H9 (cell line): ENCODE measurements at regions not wholly inside any gene's neighbourhood (a gene's known extent, or its start where the extent isn't known, plus 50 kb on each side); places are given as distances from the start of the nearest gene placed in this dataset.

ENCODE experiments used
- DNase-seq: peaks from one replicate; pipeline ENCODE4 v3.0.0-alpha.2; 2017
- H2AFZ ChIP-seq: one replicate; pipeline ENCODE4 v1.6.1; 2013; ENCODE audit warnings: mild to moderate bottlenecking, low read length, control low read depth, moderate library complexity
- H2AK5ac ChIP-seq: 2 replicates; pipeline ENCODE4 v1.6.1; 2013; ENCODE audit warnings: low read length, control low read depth, mixed read lengths; ENCODE audit not compliant: insufficient read length
- H2BK120ac ChIP-seq: one replicate; pipeline ENCODE4 v1.6.1; 2013; ENCODE audit warnings: low read depth, mild to moderate bottlenecking, low read length, control low read depth, inconsistent platforms; ENCODE audit not compliant: poor library complexity, severe bottlenecking
- H2BK12ac ChIP-seq: 2 replicates; pipeline ENCODE4 v1.6.1; 2013; ENCODE audit warnings: low read length, control low read depth, mixed read lengths, low read depth; ENCODE audit not compliant: insufficient read length
- H2BK15ac ChIP-seq: 2 replicates; pipeline ENCODE4 v1.6.1; 2013; ENCODE audit warnings: low read depth, low read length, control low read depth
- H2BK20ac ChIP-seq: one replicate; pipeline ENCODE4 v1.6.1; 2013; ENCODE audit warnings: low read depth, mild to moderate bottlenecking, low read length, control low read depth, inconsistent platforms; ENCODE audit not compliant: poor library complexity, severe bottlenecking
- H2BK5ac ChIP-seq: 2 replicates; pipeline ENCODE4 v1.6.1; 2013; ENCODE audit warnings: low read length, control low read depth, mixed read lengths; ENCODE audit not compliant: insufficient read length
- H3K14ac ChIP-seq: 2 replicates; pipeline ENCODE4 v1.6.1; 2013; ENCODE audit warnings: low read length, control low read depth; ENCODE audit not compliant: insufficient read depth
- H3K18ac ChIP-seq: 2 replicates; pipeline ENCODE4 v1.6.1; 2013; ENCODE audit warnings: low read depth, mild to moderate bottlenecking, mixed read lengths, low read length, control low read depth; ENCODE audit not compliant: insufficient read length
- H3K23ac ChIP-seq: 2 replicates; pipeline ENCODE4 v1.6.1; 2013; ENCODE audit warnings: low read length, control low read depth, mixed read lengths, low read depth; ENCODE audit not compliant: insufficient read length
- H3K23me2 ChIP-seq: 2 replicates; pipeline ENCODE4 v1.6.1; 2013; ENCODE audit warnings: low read depth, mild to moderate bottlenecking, mixed read lengths, low read length, control low read depth; ENCODE audit not compliant: insufficient read length, poor library complexity, severe bottlenecking
- H3K27ac ChIP-seq: 2 replicates; pipeline ENCODE4 v1.5.1; 2013; ENCODE audit warnings: low read length, control low read depth, mixed read lengths, low read depth; ENCODE audit not compliant: insufficient read length
- H3K27me3 ChIP-seq: 2 replicates; pipeline ENCODE4 v1.6.1; 2013; ENCODE audit warnings: low read length, control low read depth, inconsistent platforms; ENCODE audit not compliant: insufficient read depth
- H3K4ac ChIP-seq: 2 replicates; pipeline ENCODE4 v1.6.1; 2013; ENCODE audit warnings: low read depth, mild to moderate bottlenecking, control low read depth, inconsistent platforms, low read length, moderate library complexity
- H3K4me1 ChIP-seq: 2 replicates; pipeline ENCODE4 v1.6.1; 2013; ENCODE audit warnings: low read length, control low read depth, inconsistent platforms; ENCODE audit not compliant: insufficient read depth
- H3K4me2 ChIP-seq: 2 replicates; pipeline ENCODE4 v1.6.1; 2013; ENCODE audit warnings: low read length, control low read depth, mixed read lengths; ENCODE audit not compliant: insufficient read length, insufficient read depth
- H3K56ac ChIP-seq: 2 replicates; pipeline ENCODE4 v1.6.1; 2013; ENCODE audit warnings: low read depth, mild to moderate bottlenecking, mixed read lengths, low read length, control low read depth; ENCODE audit not compliant: insufficient read length
- H3K79me1 ChIP-seq: 2 replicates; pipeline ENCODE4 v1.6.1; 2013; ENCODE audit warnings: low read depth, mild to moderate bottlenecking, moderate library complexity, low read length, control low read depth, inconsistent platforms; ENCODE audit not compliant: insufficient read depth, poor library complexity, severe bottlenecking
- H3K79me2 ChIP-seq: 2 replicates; pipeline ENCODE4 v1.6.1; 2013; ENCODE audit warnings: low read length, control low read depth, inconsistent platforms; ENCODE audit not compliant: insufficient read depth
- H3K9ac ChIP-seq: 2 replicates; pipeline ENCODE4 v1.6.1; 2013; ENCODE audit warnings: low read length, control low read depth, mixed read lengths; ENCODE audit not compliant: insufficient read length; ENCODE audit errors: extremely low read depth
- H3K9me3 ChIP-seq: one replicate; pipeline ENCODE4 v1.6.1; 2013; ENCODE audit warnings: low read depth, low read length, inconsistent platforms; ENCODE audit not compliant: control insufficient read depth
- H3T11ph ChIP-seq: one replicate; pipeline ENCODE4 v1.6.1; 2013; ENCODE audit warnings: mild to moderate bottlenecking, low read length, control low read depth, inconsistent platforms
- H4K20me1 ChIP-seq: one replicate; pipeline ENCODE4 v1.6.1; 2013; ENCODE audit not compliant: control insufficient read depth, insufficient read length, insufficient read depth
- H4K5ac ChIP-seq: 2 replicates; pipeline ENCODE4 v1.6.1; 2013; ENCODE audit warnings: low read depth, mild to moderate bottlenecking, mixed read lengths, low read length, control low read depth; ENCODE audit not compliant: insufficient read length
- H4K8ac ChIP-seq: replicated peaks from 2 replicates; pipeline ENCODE4 v1.6.1; 2013; ENCODE audit warnings: low read length, control low read depth, mixed read lengths, low read depth; ENCODE audit not compliant: insufficient read length
- H4K91ac ChIP-seq: 2 replicates; pipeline ENCODE4 v1.6.1; 2013; ENCODE audit warnings: low read depth, mild to moderate bottlenecking, moderate library complexity, mixed read lengths, low read length, control low read depth; ENCODE audit not compliant: insufficient read length
- H3K27ac Mint-ChIP-seq, 3 experiments: 2 replicates in 2 of 3; 3 replicates in 1 of 3; pipeline ENCODE4 v1.8.0; 2020 to 2021; ENCODE audit warnings: mixed read lengths in 3 of 3, mild to moderate bottlenecking in 1 of 3, moderate library complexity in 1 of 3
- H3K27me3 Mint-ChIP-seq: 2 replicates; pipeline ENCODE4 v1.8.0; 2021; ENCODE audit warnings: low read depth, mild to moderate bottlenecking, moderate library complexity, mixed read lengths
- H3K36me3 Mint-ChIP-seq, 3 experiments: 2 replicates in 2 of 3; 3 replicates in 1 of 3; pipeline ENCODE4 v1.8.0; 2020 to 2021; ENCODE audit warnings: low read depth in 3 of 3, mixed read lengths in 3 of 3; ENCODE audit not compliant: insufficient read depth in 1 of 3
- H3K4me1 Mint-ChIP-seq, 2 experiments: 2 replicates each; pipeline ENCODE4 v1.8.0; 2020; ENCODE audit warnings: mixed read lengths in 2 of 2
- H3K4me3 Mint-ChIP-seq, 2 experiments: 2 replicates in 1 of 2; 3 replicates in 1 of 2; pipeline ENCODE4 v1.8.0; 2020 to 2021; ENCODE audit warnings: mild to moderate bottlenecking in 2 of 2, mixed read lengths in 2 of 2, moderate library complexity in 1 of 2
- H3K9me3 Mint-ChIP-seq, 2 experiments: 2 replicates in 1 of 2; 3 replicates in 1 of 2; pipeline ENCODE4 v1.8.0; 2020; ENCODE audit warnings: mild to moderate bottlenecking in 2 of 2, mixed read lengths in 2 of 2, moderate library complexity in 1 of 2
- CTCF ChIP-seq: fragments of 200-600 bp; sonication (generic); conservative IDR thresholded peaks from 3 replicates; pipeline ENCODE4 v1.8.0; 2021; ENCODE audit warnings: antibody characterized with exemption, mild to moderate bottlenecking

GRCh38 chr4:181807771-181808170, 435.4 kb upstream of the TENM3 start:
- no peak overlapping the region for H2BK5ac ChIP-seq
- no peak overlapping the region for H3K4me3 Mint-ChIP-seq

More at GRCh38 chr4:181807771-181808170, 435.4 kb upstream of the TENM3 start:
- Histone ChIP-seq H3K4me2 (no peak overlapping the region), H3K14ac (no peak overlapping the region), H3K9me3 (no peaks in the 10 kb centered on the region), H3K23me2 (peaks cover 3% of the 10 kb centered on the region), H3K4ac (no peak overlapping the region), H3K27ac (no peak overlapping the region), H3K23ac (no peak overlapping the region), H3K79me2 (no peaks in the 10 kb centered on the region), H3K9ac (no peak overlapping the region), H4K20me1 (no peaks in the 10 kb centered on the region), H3T11ph (no peak overlapping the region), H4K5ac (no peak overlapping the region), H2AFZ (no peak overlapping the region), H3K4me1 (no peaks in the 10 kb centered on the region), H2BK120ac (no peak overlapping the region), H4K91ac (no peak overlapping the region), H3K79me1 (no peaks in the 10 kb centered on the region), H3K56ac (no peak overlapping the region), H3K18ac (no peak overlapping the region), H4K8ac (no peak overlapping the region), H2AK5ac (no peak overlapping the region), H2BK15ac (no peak overlapping the region), H2BK12ac (no peak overlapping the region), H2BK20ac (no peak overlapping the region), H3K27me3 (no peaks in the 10 kb centered on the region)
- Mint-ChIP-seq H3K27me3 (no peaks in the 10 kb centered on the region), H3K4me1 (peaks cover 5% of the 10 kb centered on the region in 2 experiments; a peak in 2 of 4 replicates), H3K9me3 (no peaks in the 10 kb centered on the region), H3K27ac (no peak overlapping the region), H3K36me3 (no peaks in the 10 kb centered on the region)
- no peak for TF ChIP-seq CTCF
- DNase-seq: no peak
